ENCODE measurements at regions not wholly inside any gene's neighbourhood (a gene's known extent, or its start where the extent isn't known, plus 50 kb on each side); places are given as distances from the start of the nearest gene placed in this dataset.

DNA sequence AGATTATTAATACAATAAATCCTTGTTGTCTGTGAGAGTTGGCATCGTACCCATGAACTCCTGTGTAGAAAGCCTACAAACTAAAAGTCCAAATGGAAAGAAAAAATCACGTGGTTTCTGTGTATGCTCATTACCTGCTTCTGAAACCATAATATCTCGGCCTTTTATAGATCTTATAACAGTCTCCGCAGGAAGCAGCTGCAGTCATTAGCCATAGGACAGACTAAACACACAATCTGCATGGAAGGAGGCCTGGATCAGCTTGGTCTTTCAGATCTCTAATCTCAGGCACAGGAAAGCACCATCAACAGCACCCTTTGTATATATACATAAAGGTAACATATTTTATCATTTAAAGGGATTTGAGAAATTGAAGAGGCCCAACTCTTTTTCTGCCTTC, 508.9 kb upstream of the TCF4 start:
- no peaks in the 10 kb centered on the region for H3K9me3 ChIP-seq (ENCODE audit: severe bottlenecking)
- TF ChIP-seq, protein P1, sequence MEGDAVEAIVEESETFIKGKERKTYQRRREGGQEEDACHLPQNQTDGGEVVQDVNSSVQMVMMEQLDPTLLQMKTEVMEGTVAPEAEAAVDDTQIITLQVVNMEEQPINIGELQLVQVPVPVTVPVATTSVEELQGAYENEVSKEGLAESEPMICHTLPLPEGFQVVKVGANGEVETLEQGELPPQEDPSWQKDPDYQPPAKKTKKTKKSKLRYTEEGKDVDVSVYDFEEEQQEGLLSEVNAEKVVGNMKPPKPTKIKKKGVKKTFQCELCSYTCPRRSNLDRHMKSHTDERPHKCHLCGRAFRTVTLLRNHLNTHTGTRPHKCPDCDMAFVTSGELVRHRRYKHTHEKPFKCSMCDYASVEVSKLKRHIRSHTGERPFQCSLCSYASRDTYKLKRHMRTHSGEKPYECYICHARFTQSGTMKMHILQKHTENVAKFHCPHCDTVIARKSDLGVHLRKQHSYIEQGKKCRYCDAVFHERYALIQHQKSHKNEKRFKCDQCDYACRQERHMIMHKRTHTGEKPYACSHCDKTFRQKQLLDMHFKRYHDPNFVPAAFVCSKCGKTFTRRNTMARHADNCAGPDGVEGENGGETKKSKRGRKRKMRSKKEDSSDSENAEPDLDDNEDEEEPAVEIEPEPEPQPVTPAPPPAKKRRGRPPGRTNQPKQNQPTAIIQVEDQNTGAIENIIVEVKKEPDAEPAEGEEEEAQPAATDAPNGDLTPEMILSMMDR (IDR thresholded peaks at IDR 0.05; ENCODE audit: poor library complexity, severe bottlenecking), result no peak
- DNase-seq (ENCODE audit: low spot score), result no peak
- no peaks in the 10 kb centered on the region for H3K36me3 ChIP-seq (ENCODE audit: low read depth)
- H3K27me3 ChIP-seq (ENCODE audit: insufficient read depth, poor library complexity, severe bottlenecking), result no peaks in the 10 kb centered on the region
- no peak for ATAC-seq (ENCODE audit: low read depth)
- no peaks in the 10 kb centered on the region for H3K4me1 ChIP-seq (ENCODE audit: insufficient read depth, poor library complexity, severe bottlenecking)
- H3K4me3 ChIP-seq (ENCODE audit: severe bottlenecking), result no peak overlapping the region
- no peak overlapping the region for H3K27ac ChIP-seq (ENCODE audit: poor library complexity, severe bottlenecking)

DNA sequence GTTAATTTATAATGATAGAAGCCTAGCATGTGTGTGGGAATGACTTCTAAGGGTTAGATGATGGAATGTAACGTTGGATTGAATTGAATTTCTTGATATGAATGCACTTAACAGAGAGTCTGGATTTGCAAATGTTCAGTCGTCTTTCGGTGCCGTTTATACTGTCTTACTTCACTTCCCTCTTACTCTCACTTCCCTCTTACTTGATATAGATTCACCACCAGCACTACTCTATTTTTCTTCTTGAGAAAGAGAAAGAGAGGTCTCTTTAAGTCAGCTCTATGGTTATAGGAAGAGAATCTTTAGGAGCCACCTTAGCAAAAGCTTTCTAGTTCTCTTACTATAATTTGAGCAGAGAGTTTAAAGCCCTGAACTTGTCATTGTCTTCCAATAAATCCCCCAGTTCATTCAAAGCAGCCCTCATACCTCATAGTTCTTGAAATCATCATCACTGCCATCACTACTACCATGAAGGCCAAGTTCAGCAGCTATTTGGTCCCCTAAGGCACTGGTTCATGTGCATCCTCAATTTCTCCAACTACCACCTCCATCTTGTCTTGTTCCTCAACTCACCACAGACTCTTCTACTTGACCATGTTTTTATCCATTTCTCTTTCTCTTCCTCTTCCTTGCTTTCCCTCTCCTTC, 501.7 kb upstream of the TCF4 start:
- ATAC-seq (ENCODE audit: low read depth), result no peak

DNA sequence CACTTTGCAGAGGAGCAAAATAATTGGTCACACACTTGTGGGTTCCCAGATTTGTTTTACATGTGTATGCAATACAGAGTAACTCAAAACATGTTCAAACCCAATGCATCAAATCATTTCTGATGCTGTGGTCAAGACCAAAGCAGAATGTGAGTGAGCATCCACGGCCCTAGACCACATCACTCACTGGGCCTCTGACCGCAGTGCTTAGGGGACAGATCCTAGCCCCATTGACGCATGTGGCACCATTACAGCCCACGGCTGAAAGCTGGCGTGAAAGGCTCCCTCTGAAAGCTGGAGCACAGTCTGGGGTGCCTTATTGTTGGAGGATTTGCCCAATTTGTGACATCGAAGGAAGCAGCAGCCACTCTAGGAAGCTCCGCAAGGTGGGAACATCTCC, 498.8 kb upstream of the TCF4 start:
- Histone ChIP-seq H3K4me1 (ENCODE audit: insufficient read depth, poor library complexity, severe bottlenecking) (no peaks in the 10 kb centered on the region), H3K27me3 (ENCODE audit: insufficient read depth, poor library complexity, severe bottlenecking) (no peaks in the 10 kb centered on the region), H3K4me3 (ENCODE audit: severe bottlenecking) (no peak overlapping the region), H3K36me3 (ENCODE audit: low read depth) (no peaks in the 10 kb centered on the region), H3K9me3 (ENCODE audit: severe bottlenecking) (no peaks in the 10 kb centered on the region), H3K27ac (ENCODE audit: poor library complexity, severe bottlenecking) (no peak overlapping the region)
- TF ChIP-seq, protein P1 (IDR thresholded peaks at IDR 0.05; ENCODE audit: poor library complexity, severe bottlenecking), result no peak
- ATAC-seq (ENCODE audit: low read depth) (no peak), DNase-seq (ENCODE audit: low spot score) (no peak)

More for the DNA sequence above, 501.7 kb upstream of the TCF4 start:
- no peak for DNase-seq (ENCODE audit: low spot score)
- Histone ChIP-seq H3K4me3 (ENCODE audit: severe bottlenecking) (no peak overlapping the region), H3K27me3 (ENCODE audit: insufficient read depth, poor library complexity, severe bottlenecking) (no peaks in the 10 kb centered on the region), H3K27ac (ENCODE audit: poor library complexity, severe bottlenecking) (no peak overlapping the region), H3K36me3 (ENCODE audit: low read depth) (no peaks in the 10 kb centered on the region), H3K9me3 (ENCODE audit: severe bottlenecking) (no peaks in the 10 kb centered on the region), H3K4me1 (ENCODE audit: insufficient read depth, poor library complexity, severe bottlenecking) (no peaks in the 10 kb centered on the region)
- TF ChIP-seq, protein P1 (IDR thresholded peaks at IDR 0.05; ENCODE audit: poor library complexity, severe bottlenecking), result no peak

DNA sequence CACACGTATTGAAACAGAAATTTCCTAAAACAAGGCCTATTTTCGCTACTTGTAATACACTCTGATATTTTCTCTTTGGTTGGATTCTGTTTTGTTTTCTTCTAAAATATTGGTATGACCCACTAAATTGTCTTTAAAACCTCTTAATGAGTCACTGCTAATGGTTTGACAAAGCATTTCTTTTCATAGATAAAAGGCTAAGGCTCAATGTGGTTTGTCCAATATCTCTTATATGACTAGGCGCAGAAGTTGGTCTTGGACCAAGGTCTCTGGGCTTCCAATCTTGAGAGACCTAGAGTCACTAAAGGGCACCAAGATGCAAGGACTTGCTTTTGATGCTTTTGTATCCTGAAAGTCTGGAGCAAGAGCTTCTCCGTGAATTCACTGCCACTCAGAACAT, 498.2 kb upstream of the TCF4 start:
- DNase-seq (ENCODE audit: low spot score) (no peak), ATAC-seq (ENCODE audit: low read depth) (no peak)
- no peaks in the 10 kb centered on the region for H3K4me1 ChIP-seq (ENCODE audit: insufficient read depth, poor library complexity, severe bottlenecking)
- no peaks in the 10 kb centered on the region for H3K36me3 ChIP-seq (ENCODE audit: low read depth)
- TF ChIP-seq, protein P1 (IDR thresholded peaks at IDR 0.05; ENCODE audit: poor library complexity, severe bottlenecking), result no peak
- H3K4me3 ChIP-seq (ENCODE audit: severe bottlenecking), result no peak overlapping the region
- no peaks in the 10 kb centered on the region for H3K9me3 ChIP-seq (ENCODE audit: severe bottlenecking)
- H3K27me3 ChIP-seq (ENCODE audit: insufficient read depth, poor library complexity, severe bottlenecking), result no peaks in the 10 kb centered on the region
- no peak overlapping the region for H3K27ac ChIP-seq (ENCODE audit: poor library complexity, severe bottlenecking)

DNA sequence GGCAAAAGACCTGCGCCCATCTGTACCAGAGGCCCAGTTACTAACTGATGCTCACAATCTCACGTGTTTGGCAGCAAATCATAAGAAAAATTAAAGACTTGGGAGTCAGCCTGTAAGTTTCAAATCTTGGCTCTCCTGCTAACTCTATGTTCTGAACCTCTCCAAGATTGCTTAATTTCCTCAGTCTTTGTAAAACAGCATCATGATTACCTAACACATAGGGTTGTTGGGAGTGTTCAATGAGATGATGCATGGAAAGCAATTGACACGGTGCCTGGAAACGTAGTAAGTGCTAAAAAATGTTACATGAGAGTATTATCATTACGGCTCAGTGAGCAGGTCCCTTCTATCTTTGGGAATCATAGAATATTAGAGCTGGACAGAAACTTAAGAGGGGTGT, 497.6 kb upstream of the TCF4 start:
- no peak overlapping the region for H3K27ac ChIP-seq (ENCODE audit: poor library complexity, severe bottlenecking)
- no peak for ATAC-seq (ENCODE audit: low read depth)

More for the DNA sequence above, 497.6 kb upstream of the TCF4 start:
- H3K36me3 ChIP-seq (ENCODE audit: low read depth), result no peaks in the 10 kb centered on the region
- H3K4me1 ChIP-seq (ENCODE audit: insufficient read depth, poor library complexity, severe bottlenecking), result no peaks in the 10 kb centered on the region
- H3K9me3 ChIP-seq (ENCODE audit: severe bottlenecking), result no peaks in the 10 kb centered on the region
- H3K27me3 ChIP-seq (ENCODE audit: insufficient read depth, poor library complexity, severe bottlenecking), result no peaks in the 10 kb centered on the region
- TF ChIP-seq, protein P1 (IDR thresholded peaks at IDR 0.05; ENCODE audit: poor library complexity, severe bottlenecking), result no peak
- H3K4me3 ChIP-seq (ENCODE audit: severe bottlenecking), result no peak overlapping the region
- DNase-seq (ENCODE audit: low spot score), result no peak
